Tibial nerve (tissue), 4 donors: ENCODE measurements at regions not wholly inside any gene's neighbourhood (a gene's known extent, or its start where the extent isn't known, plus 50 kb on each side); places are given as distances from the start of the nearest gene placed in this dataset.

Experiments used
- DNase-seq, 2 donors: peaks; one replicate each; pipeline ENCODE4 v3.0.0-alpha.2; 2019; ENCODE audit warnings: low spot score in 2 of 2
- H3K27ac ChIP-seq, 4 donors: fragments of 200-600 bp; sonication (generic) in 3 of 4; one replicate each; pipeline ENCODE4 v1.5.1; 2017 to 2019; ENCODE audit warnings: mild to moderate bottlenecking in 1 of 4
- H3K27me3 ChIP-seq, 2 donors: fragments of 200-600 bp; sonication (generic) in 1 of 2; one replicate each; pipeline versions ENCODE4 v1.5.1 to v1.6.0; 2017 to 2019
- H3K36me3 ChIP-seq, 3 donors: fragments of 200-600 bp; sonication (generic); one replicate each; pipeline ENCODE4 v1.5.1; 2018 to 2019
- H3K4me1 ChIP-seq, 4 donors: fragments of 200-600 bp; sonication (generic) in 3 of 4; one replicate each; pipeline ENCODE4 v1.5.1; 2017 to 2019
- H3K4me3 ChIP-seq, 4 donors: fragments of 200-600 bp; sonication (generic) in 3 of 4; one replicate each; pipeline ENCODE4 v1.5.1; 2017 to 2019; ENCODE audit warnings: mild to moderate bottlenecking in 1 of 4, moderate library complexity in 1 of 4
- H3K9me3 ChIP-seq, 4 donors: fragments of 200-600 bp; sonication (generic) in 3 of 4; one replicate each; pipeline ENCODE4 v1.5.1; 2017 to 2019
- EP300 ChIP-seq, 2 donors: sonication (generic); formaldehyde crosslinking; IDR thresholded peaks; one replicate each; pipeline ENCODE4 v1.6.1; 2017; ENCODE audit warnings: antibody characterized with exemption in 2 of 2, mild to moderate bottlenecking in 1 of 2
- POLR2A ChIP-seq, 2 donors: fragments of 450-650 bp; IDR thresholded peaks; one replicate each; pipeline ENCODE4 v1.6.1; 2017; ENCODE audit warnings: antibody characterized with exemption in 2 of 2, mild to moderate bottlenecking in 2 of 2, moderate library complexity in 2 of 2
- WGBS, 2 donors: methylation state at CpG; one replicate each; pipeline ENCODE4 v1.1.5; 2018; 5-methylcytosine and 5-hydroxymethylcytosine counted together
- TF ChIP-seq, protein P1 (sequence below), 5 experiments: fragments of 200-600 bp in 3 of 5; fragments of 450-650 bp in 2 of 5; sonication (generic) in 3 of 5; IDR thresholded peaks; one replicate each; pipeline ENCODE4 v1.5.1; 2016 to 2019; ENCODE audit warnings: antibody characterized with exemption in 5 of 5, mild to moderate bottlenecking in 3 of 5, moderate library complexity in 2 of 5

DNA sequence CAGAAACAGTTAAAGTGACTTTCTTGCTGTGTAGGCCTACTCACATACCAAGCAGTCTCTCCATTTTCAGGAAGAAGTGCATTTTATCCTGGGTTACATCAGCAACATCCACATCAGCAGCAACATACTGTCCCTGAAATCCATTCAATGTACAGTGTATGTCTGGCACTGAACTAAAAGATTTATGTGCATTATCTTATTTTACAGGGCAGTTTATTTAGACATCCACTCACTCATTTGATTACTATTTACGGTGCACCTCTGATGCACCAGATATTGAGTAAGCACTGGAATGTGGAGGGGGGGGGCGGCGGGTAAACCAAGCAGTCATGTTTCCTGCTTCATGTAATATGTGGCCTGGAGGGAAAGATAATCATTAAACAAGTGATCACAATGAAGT is 1128.2 kb downstream of the BCL11A start:
- H3K27me3 ChIP-seq = no peaks in the 10 kb centered on the region
- no peak overlapping the region for H3K27ac ChIP-seq
- H3K4me3 ChIP-seq = no peak overlapping the region
- no peak for DNase-seq
- WGBS, 2 donors = 46 to 57% methylated on average over 3 of the region's 3 CpGs
- no peak for TF ChIP-seq POLR2A (IDR thresholded peaks at IDR 0.05)
- TF ChIP-seq, protein P1, sequence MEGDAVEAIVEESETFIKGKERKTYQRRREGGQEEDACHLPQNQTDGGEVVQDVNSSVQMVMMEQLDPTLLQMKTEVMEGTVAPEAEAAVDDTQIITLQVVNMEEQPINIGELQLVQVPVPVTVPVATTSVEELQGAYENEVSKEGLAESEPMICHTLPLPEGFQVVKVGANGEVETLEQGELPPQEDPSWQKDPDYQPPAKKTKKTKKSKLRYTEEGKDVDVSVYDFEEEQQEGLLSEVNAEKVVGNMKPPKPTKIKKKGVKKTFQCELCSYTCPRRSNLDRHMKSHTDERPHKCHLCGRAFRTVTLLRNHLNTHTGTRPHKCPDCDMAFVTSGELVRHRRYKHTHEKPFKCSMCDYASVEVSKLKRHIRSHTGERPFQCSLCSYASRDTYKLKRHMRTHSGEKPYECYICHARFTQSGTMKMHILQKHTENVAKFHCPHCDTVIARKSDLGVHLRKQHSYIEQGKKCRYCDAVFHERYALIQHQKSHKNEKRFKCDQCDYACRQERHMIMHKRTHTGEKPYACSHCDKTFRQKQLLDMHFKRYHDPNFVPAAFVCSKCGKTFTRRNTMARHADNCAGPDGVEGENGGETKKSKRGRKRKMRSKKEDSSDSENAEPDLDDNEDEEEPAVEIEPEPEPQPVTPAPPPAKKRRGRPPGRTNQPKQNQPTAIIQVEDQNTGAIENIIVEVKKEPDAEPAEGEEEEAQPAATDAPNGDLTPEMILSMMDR (IDR thresholded peaks at IDR 0.05) = no peak
- H3K36me3 ChIP-seq = no peaks in the 10 kb centered on the region
- H3K9me3 ChIP-seq = no peaks in the 10 kb centered on the region
- no peaks in the 10 kb centered on the region for H3K4me1 ChIP-seq

DNA sequence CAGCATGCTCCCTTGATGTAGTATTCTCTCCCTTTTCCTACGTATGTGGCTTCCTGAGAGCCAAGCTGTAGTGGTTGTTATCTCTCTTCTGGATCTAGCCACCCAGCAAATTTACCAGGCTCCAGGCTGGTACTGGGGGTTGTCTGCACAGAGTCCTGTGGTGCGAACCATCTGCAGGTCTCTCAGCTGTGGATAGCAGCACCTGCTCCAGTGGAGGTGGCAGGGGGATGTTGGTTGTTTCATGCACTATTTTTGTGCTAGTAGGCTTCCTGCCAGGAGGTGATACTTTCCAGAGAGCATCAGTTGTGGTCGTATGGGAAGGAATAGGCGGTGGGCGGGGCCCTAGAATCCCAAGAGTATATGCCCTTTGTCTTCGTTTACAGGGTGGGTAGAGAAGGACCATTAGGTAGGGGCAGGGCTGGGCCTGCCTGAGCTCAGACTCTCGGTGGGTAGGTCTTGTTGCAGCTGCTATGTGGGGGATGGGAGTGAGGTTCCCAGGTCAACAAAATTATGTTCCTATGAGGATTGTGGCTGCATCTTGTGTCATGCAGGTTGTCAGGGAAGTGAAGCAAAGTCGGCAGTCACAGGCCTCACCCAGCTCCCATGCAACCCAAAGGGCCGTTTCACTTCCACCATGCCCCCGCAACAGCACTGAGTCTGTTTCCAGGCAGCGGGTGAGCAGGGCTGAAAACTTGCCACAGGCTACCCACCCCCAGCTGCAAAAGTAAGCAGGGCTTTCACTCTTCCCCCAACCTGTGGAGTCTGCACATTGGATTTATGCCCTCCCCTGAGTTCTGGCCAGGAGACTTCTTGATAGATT is 1139.5 kb downstream of the BCL11A start:
- DNase-seq = no peak
- Histone ChIP-seq H3K4me3 (no peak overlapping the region), H3K4me1 (no peaks in the 10 kb centered on the region), H3K9me3 (peaks cover 0 to 13% (median 1%) of the 10 kb centered on the region in 4 donors), H3K27me3 (no peaks in the 10 kb centered on the region), H3K36me3 (no peaks in the 10 kb centered on the region), H3K27ac (no peak overlapping the region)
- TF ChIP-seq POLR2A (IDR thresholded peaks at IDR 0.05) (no peak), EP300 (IDR thresholded peaks at IDR 0.05) (no peak)
- TF ChIP-seq, protein P1 (IDR thresholded peaks at IDR 0.05) = no peak
- 80 to 86% methylated on average over 11 of the region's 11 CpGs for WGBS, 2 donors

DNA sequence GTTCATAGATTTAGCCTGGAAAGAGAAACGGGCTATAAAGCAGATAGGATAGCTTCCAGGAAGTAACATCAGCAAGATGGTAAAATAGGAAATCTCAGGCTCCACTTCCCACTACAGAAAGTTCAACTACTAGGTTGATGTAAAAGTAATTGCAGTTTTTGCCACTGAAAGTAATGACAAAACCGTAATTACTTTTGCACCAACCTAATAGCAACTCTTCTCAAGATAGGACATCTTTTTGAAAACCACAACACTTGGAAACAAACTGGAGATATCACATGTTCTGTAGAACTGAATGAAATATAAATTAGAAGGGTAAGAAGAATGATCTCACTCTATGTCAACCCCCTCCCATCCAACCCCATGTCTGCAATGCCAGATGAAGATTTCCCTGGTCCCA is 1154.3 kb downstream of the BCL11A start:
- Histone ChIP-seq H3K36me3 (no peaks in the 10 kb centered on the region), H3K4me3 (no peak overlapping the region), H3K4me1 (no peaks in the 10 kb centered on the region), H3K9me3 (peaks cover 0 to 5% (median 0%) of the 10 kb centered on the region in 4 donors), H3K27me3 (no peaks in the 10 kb centered on the region), H3K27ac (no peak overlapping the region)
- TF ChIP-seq EP300 (IDR thresholded peaks at IDR 0.05) (no peak), POLR2A (IDR thresholded peaks at IDR 0.05) (no peak)
- TF ChIP-seq, protein P1 (IDR thresholded peaks at IDR 0.05) = no peak
- DNase-seq = no peak
- WGBS, 2 donors = 88 to 95% methylated on average over 2 of the region's 2 CpGs

DNA sequence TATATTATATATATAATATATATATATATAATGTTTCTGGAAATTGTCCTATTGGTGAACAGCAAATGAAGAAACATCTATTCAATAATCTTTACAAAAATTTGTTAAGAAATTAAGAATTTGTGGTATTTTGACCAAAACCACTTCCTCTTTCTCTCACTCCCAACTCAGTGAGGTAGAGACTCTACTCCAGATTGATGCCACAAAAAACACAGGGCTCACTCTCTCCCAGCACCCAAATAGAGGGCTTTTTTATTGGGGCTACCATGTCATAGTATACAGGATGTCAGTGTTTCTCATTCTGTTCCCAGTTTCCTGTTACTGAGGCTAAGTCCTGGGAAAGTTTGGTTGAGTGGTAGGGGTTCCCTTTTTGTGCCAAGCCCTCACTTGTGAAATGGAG is 1155.4 kb downstream of the BCL11A start:
- no peak for DNase-seq
- Histone ChIP-seq H3K9me3 (no peaks in the 10 kb centered on the region), H3K4me1 (no peaks in the 10 kb centered on the region), H3K27me3 (no peaks in the 10 kb centered on the region), H3K27ac (no peak overlapping the region), H3K36me3 (no peaks in the 10 kb centered on the region), H3K4me3 (no peak overlapping the region)
- TF ChIP-seq, protein P1 (IDR thresholded peaks at IDR 0.05) = no peak
- TF ChIP-seq POLR2A (IDR thresholded peaks at IDR 0.05) = no peak

DNA sequence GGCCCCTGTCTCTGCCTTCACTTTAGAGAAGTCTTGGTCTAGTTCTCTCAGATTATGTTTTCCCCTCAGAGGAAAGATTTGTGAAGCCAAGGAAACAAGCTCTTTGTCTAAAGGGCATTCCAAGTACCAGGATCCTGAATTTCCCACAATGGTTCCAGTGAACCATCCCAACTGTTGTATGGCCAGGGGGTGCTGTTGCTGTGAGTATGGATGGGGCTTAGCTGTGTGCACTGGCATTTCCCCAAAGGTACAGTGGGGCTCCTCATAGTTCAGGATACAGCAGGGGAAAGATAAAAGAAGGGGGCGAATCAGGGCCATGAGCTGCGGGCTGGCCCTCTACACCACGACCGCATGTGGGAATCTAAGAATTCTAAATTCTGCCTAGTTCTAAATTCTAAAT is 1154.0 kb upstream of the FANCL start:
- DNase-seq = no peak
- H3K4me1 ChIP-seq = no peaks in the 10 kb centered on the region
- H3K27ac ChIP-seq = no peak overlapping the region
- no peaks in the 10 kb centered on the region for H3K9me3 ChIP-seq
- H3K36me3 ChIP-seq = no peaks in the 10 kb centered on the region
- WGBS, 2 donors = 96 to 98% methylated on average over 4 of the region's 4 CpGs
- H3K27me3 ChIP-seq = no peaks in the 10 kb centered on the region
- no peak overlapping the region for H3K4me3 ChIP-seq
- TF ChIP-seq POLR2A (IDR thresholded peaks at IDR 0.05) (no peak), EP300 (IDR thresholded peaks at IDR 0.05) (no peak)
- TF ChIP-seq, protein P1 (IDR thresholded peaks at IDR 0.05) = no peak
